ENCODE measurements at regions not wholly inside any gene's neighbourhood (a gene's known extent, or its start where the extent isn't known, plus 50 kb on each side); places are given as distances from the start of the nearest gene placed in this dataset.
A peak's percentile ranks its signal among the peaks of the same experiment; 100 is the strongest.
"Not testable (repeated sequence)": the region's sequence is repeated elsewhere in the genome, so short reads cannot be mapped to it uniquely, and the experiment has no call there.

GRCh38 chr2:2614452-2614851, 283.4 kb upstream of the MYT1L start:
- DNase-seq = no peak

DNA sequence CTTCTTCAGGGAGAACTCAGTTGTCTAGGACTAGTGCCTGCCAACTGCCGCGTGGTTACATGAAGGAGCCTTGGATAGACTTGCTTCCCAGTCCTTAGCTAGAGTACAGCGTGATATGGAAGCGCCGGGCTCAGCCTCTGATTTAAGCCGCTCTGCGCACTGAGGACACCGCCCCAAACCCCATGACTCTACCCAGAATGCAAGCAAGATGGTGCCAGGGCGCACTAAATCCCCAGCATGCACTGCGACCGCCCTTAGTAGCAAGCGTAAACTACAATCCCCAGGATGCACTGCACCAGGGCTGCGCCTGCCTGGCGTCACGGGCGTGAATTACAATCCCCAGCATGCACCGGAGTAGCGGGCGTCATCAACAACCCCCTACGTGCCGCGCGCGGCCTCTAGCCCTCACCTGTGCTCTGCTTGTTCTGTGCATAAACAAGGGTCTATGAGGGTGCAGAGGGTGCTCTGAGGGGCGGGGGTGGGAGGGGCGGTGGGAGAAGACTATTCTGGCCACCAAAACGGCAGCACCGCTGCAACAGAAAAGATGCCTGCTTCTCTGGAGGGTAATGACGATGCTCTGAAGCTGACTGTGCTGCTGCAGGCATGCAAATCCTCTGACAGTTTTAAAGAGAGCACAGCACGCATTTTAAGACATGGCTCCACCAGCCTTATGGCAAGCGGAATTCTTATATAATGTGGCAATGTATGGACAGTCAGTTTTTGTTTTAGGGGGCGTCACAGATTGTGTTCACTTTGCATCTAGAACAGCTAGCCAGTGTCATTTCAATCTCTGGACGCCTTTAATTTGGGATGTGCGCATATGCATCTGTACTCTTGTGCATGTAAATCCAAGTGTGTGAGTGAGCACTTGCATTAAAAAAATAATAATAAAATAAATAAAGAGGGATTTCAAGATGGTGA, 282.5 kb upstream of the MYT1L start:
- peak; percentile 88 for DNase-seq

DNA sequence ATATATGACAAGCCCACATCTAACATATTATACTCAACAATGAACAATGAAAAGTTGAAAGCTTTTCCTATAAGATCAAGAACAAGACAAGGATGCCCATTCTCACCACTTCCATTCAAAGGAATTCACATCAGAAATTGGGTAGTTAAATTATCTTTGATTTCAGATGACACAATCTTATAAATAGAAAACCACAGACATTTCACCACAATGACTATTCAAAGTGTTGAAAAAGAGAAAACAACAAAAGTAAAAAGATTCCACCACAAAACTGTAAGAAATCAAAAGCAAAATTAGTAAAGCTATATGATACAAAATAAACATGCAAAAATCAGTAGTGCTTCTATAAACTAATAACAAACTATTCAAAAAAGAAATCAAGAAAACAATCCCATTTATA, 279.7 kb upstream of the MYT1L start:
- no peak for DNase-seq

DNA sequence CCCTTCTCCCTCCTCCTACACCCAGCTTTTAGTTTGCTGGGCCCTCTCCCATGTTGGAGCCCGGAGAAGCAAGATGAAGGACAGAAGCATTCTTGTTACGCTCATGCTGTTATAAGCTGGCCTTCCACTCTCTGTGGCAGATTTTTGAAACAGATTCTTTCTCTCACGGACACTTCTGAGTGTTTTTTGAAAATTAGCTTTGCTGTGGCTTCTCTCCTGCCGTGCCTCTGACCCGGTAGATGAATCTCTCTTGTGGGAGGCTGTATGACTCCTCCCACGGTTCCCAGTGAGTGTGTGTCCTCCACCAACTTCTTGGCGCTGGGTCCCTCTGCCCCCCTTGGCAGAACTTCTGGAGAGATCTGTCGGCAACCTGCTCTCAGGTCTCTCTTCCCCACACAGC, 269.3 kb upstream of the MYT1L start:
- no peak for DNase-seq

DNA sequence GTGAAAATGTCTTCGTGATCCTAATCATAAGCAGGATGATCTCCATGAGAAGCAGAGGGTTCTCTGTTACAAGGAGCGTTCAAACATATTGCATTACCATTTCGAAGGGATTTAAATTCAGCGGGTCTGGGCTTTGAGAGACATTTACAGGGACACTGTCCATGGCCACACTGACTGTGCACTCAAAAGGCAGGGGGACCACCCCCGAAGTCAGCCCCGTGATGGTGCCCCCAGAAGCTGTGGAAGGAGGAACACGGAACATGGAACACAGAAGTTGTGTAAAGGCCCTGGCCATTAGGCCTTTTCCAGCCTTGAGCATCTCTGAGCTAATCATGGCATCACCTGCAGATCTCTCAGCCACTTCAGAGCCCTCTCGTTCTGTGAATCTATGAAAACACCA, 268.4 kb upstream of the MYT1L start:
- DNase-seq = no peak

DNA sequence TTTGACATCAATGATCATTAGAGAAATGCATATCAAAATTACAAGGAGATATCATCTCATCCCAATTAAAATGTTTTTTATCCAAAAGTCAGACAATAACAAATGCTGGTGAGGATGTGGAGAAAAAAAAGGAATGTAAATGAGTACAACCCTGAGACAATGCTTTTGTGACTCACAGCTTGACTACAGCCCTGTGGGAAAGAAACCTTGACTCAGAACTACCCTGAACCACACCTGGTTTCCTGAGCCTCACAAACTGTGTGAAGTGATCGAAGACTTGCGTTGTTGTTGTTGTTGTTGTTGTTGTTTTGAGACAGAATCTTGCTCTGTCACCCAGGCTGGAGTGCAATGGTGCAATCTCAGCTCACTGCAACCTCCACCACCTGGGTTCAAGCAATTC, 266.6 kb upstream of the MYT1L start:
- DNase-seq = no peak

GRCh38 chr2:2591542-2591940, 260.5 kb upstream of the MYT1L start:
- no peak for DNase-seq

DNA sequence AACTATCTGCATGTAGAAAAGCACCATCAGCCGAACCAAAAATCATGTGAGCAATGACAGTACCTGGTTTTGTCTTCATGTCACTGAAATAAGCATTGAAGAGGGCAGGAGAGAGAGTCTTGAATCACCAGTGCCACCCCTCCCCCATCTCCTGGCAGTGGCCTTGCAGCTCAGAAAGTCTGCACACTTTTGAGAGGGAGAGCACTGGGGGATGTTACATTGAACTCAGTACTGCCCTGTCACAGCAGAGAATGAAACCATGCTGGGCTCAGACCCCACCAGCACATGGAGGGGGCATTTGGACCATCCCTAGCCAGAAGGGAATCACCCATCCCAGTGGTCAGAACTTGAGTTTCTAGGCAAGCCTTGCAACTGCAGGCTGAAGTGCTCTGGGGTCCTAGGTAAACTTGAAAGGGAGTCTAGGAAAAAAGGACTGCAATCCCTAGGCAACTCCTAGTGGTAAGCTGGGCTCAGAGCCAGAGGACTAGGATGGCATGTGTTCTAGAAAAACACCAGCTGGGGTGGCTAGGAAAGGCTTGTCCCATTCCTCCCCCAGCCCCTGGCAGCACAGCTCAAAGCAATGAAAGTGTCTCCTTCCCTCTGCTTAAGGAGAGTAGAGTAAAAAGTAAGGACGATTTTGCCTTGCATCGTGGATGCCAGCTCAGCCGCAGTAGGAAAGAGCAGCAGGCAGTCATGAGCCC, 259.9 kb upstream of the MYT1L start:
- DNase-seq = no peak

DNA sequence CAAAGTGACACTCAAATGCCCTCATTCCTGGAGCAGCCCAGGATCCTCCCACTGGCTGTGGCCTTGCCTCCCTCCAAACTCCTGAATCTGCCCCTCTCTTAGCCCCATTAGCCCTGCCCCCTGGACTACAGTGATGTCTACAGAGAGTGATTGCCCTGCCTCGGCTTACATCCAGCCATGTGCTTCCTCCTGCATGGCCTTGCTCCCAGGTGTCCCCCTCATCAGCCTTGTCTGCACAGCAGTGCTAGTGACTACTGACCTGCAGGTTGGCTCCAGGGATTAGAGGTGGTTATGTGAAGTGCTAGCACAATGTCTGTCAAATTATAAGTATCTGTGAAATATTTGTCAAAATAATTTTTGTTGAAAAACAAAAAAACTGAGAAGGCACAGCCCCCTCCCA, 259.1 kb upstream of the MYT1L start:
- peak; percentile 32 for DNase-seq

- no peak for DNase-seq
Measured at GRCh38 chr2:2588777-2589176, 257.7 kb upstream of the MYT1L start.

DNA sequence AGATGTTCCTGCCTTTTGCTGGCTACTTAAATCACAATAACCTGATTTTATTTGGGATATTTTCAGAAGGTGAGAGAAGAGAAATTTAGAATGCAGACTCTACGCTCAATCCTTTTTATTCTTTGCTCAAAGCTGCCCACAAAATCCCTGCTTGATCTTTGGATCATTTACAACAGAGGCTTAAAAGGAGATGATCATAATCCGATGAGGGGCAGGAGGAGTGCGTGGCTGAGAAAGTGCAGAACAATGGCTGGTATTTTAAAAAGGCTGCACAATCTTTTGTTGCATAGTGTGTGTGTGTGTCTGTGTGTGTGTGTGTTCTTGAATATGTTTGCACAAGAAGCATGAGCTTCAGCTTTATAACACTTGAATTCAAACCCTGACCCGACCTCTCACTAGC, 256.3 kb upstream of the MYT1L start:
- no peak for DNase-seq

DNA sequence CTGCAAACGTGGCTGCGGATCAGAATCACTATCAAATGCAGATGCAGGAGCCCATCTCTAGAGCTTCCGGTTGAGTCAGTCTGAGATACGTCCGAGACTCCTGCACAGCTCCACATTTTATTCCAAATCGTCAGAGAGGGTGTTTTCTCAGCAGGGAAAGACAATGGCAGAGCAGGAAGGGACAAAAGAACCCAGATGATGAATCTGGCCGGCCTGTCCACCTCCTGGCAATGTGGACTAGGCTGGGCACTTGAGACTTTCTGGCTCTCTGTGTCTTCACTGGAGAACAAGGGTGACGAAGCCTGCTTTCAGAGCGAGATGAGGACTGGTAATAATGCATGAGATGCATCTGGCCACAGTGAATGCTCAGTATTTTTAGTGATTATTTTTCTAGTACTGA, 255.9 kb upstream of the MYT1L start:
- no peak for DNase-seq

DNA sequence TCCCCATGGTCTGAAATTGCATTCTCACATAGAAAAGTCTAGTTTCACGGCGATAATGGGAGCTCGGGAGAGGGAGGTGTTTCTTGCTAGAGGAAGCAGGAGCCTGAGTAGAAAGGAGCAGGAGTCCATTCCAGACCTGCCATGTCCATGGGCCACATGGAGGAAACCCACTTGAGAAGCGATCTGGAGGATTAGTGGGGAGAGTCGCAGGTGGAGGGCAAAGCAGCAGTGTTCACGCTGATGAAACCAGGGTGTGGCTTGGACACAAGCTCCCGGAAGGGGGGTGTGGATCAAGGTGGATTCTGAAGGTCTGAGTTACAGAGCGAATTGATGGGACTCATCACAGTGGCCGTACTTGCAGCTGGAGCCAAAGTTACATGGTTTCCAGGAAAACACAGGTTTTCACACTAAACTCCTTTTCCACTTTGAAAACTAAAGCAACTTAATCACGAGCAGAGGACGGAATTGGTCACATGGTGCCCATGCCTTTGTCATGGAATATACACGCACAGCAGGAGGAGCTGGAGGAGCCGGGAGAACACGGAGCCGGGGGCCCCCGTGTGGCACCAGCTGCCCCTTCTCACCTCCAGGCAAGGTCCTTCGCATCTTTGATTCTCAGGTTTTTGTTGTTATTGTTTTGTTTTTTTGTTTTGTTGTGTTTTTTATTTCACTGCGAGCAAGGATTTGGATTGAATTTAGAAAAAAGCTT, 255.1 kb upstream of the MYT1L start:
- no peak for DNase-seq

DNA sequence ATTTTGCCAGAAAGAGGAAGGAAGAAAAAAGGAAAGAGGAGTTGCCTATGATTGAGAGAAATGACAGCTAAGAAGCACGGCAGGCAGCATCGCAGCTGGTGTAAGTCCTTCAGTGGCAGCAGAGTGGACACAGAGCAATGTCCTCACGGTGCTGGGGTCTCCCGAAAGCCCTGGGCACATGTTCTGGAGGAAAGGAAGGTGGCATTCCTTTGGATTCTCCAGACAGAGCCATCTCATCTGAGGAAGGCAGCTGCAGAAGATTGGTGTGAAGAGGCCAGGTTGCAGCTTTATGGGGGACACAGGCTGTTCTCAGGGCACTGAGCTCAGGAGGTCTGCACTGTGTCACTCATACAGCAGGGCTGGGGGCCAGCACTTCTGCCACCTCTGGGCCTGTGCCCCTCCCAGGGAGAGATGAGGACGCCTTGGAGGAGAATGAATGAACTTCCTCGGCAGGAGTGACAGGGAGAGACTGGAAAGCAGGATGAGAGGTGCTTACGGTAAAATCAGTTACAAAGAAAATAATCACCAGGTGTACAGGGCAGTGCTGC, 252.0 kb upstream of the MYT1L start:
- no peak for DNase-seq

- DNase-seq = no peak
Measured at GRCh38 chr2:2581331-2582159, 250.5 kb upstream of the MYT1L start.

DNA sequence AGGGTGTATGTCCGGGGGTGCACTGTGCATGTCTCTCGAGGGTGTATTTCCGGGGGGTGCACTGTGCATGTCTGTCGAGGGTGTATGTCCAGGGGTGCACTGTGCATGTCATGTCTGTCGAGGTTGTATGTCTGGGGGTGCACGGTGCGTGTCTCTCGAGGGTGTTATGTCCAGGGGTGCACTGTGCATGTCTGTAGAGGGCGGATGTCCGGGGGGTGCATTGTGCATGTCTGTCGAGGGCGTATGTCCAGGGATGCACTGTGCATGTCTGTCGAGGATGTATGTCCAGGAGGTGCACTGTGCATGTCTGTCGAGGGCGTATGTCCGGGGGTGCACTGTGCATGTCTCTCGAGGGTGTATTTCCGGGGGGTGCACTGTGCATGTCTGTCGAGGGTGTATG, 249.8 kb upstream of the MYT1L start:
- not testable (repeated sequence) for DNase-seq

- DNase-seq = no peak
Measured at GRCh38 chr2:2580341-2580740, 249.3 kb upstream of the MYT1L start.

GRCh38 chr2:2579814-2580213, 248.7 kb upstream of the MYT1L start:
- no peak for DNase-seq

DNA sequence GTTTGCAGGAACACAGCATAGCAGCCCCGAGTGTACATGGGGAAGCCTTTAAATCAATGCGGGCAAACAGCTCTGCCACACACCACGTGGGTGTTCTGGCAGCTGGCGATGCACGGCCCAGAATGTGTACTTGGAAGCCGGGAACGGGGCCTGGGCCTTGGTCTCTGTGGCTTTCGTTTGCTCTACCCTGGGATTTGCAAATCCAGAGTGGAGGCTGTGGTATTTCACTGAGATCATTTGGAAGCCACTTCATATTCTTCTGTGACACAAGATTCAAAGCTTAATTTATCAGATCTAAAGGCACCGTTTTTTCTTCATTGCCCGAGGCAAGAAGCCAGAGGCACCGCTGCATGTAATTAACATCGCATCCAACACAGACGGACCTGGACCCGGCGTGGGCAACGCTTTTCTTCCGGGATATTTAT, 246.3 kb upstream of the MYT1L start:
- no peak for DNase-seq

DNA sequence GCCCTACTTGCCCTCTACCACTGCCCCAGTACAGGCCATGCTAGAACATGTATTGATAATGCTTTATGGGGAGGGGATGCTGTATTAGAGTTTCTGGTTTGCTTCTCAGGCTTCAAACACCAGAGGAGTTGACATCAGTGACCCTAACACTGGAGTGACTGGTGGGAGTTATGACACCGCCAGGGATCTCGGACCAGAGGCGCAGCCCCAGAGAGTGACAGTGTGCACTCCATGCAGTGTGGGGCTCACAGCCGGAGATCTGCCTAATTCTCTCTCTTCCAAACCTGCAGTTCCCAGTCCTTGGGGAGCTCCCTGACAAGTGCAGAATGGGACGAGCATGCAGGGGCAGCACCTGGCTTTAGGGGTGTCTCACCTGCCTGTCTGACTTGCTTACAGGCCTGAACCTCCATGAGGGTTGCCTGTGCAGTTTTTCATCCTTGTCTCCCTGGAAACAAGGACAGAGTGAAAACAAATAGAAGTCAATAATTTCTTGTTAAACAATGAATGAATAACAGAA, 244.9 kb upstream of the MYT1L start:
- no peak for DNase-seq

DNA sequence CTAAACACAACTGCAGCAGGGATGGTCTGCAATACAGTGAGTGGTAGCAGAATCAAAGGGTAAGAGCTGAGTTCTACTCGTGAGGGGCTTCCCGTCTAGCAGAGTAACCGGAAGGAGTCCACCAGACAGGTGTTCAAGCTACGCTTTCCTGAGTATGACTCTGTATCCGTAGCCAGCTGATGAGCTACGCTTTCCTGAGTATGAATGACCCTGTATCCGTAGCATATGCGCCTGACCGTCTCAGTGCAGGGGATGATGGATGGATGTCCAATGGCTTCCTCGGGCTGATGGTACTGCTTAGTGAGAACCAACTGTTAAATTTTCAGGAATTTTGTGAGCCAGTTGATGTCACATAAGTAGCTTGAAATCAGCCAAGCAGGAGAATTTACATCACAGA, 244.1 kb upstream of the MYT1L start:
- DNase-seq = no peak

Data from activated CD8-positive, alpha-beta memory T cell treated with anti-CD3 and anti-CD28 coated beads, Interleukin-2, amount 50 U/mL, for 48 hours (primary cell).